ENCODE measurements at regions not wholly inside any gene's neighbourhood (a gene's known extent, or its start where the extent isn't known, plus 50 kb on each side); places are given as distances from the start of the nearest gene placed in this dataset.
"Not testable (repeated sequence)": the region's sequence is repeated elsewhere in the genome, so short reads cannot be mapped to it uniquely, and the experiment has no call there.

- in situ Hi-C loops (cut with HindIII; ENCODE audit: low pct_unique_long_range_greater_than_20kb, low sequenced_read_pairs), result no loop called here
Observed at GRCh38 chr5:98193921-98194760, 579.3 kb upstream of the RGMB start.

GRCh38 chr5:98200726-98201541 lies 572.5 kb upstream of the RGMB start:
- in situ Hi-C loops (cut with HindIII; ENCODE audit: low pct_unique_long_range_greater_than_20kb, low sequenced_read_pairs), result no loop called here

More at GRCh38 chr5:98193921-98194760, 579.3 kb upstream of the RGMB start:
- DNase-seq (ENCODE audit: low read depth, low spot score), result no peak

GRCh38 chr5:98204798-98205197 lies 568.7 kb upstream of the RGMB start:
- in situ Hi-C loops (cut with HindIII; ENCODE audit: low pct_unique_long_range_greater_than_20kb, low sequenced_read_pairs), result no loop called here
- no peak for DNase-seq (ENCODE audit: low read depth, low spot score)

More at GRCh38 chr5:98200726-98201541, 572.5 kb upstream of the RGMB start:
- DNase-seq (ENCODE audit: low read depth, low spot score), result no peak

DNA sequence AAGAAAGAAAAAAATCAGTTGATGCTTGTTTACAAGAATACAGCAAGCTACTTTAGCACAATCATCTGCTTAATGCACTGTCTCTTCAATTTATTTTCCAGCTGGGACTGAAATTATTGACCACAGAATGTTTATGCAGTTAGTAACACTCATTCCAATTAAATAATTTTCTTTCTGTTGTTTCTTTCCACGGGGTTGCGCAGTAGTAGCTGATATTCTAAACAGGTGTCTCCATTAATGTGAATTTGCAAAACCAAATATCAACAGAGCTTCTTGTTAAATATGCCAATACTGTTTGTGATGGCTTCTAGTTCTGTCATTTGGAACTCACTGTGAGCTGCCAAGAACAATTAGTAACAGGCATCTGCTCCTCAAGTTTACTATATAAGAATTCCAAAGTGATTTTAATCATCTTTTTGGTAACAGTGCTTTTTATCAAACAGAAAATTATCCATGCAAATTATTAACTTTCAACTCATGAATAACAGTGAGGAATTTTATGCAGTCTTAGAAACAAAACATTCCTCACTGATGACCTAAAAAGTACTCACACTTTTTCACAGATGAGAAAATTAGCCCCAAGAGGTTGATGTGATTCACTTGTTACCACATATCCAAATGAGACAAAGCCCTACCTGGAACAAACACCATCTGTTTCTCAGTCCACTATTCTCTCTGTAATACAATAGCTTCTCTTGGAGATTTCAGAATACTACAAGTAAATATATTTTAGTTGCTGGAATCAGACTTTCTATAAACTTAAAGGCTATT lies 567.6 kb upstream of the RGMB start:
- no peak for DNase-seq (ENCODE audit: low read depth, low spot score)
- in situ Hi-C loops (cut with HindIII; ENCODE audit: low pct_unique_long_range_greater_than_20kb, low sequenced_read_pairs), result no loop called here

- in situ Hi-C loops (cut with HindIII; ENCODE audit: low pct_unique_long_range_greater_than_20kb, low sequenced_read_pairs), result no loop called here
- no peak for DNase-seq (ENCODE audit: low read depth, low spot score)
Observed at GRCh38 chr5:98206566-98206965, 566.9 kb upstream of the RGMB start.

DNA sequence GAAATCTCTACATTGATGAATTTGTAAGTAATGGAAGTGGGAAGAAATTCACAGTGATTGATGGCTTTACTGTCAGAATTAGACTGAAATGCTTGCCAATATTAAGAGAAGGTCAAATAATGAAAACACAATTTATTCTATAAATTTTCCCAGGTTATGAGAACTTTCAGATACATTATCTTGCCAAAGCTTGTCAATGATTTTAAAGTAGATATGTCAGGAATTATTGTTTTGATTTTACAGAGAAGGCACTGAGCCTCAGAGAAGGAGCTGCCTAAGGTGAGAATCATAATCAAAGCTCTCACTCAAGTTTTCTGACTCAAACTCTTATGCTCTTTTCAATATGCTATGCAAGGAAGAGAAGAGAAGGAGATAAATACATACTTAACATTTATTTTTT lies 564.0 kb upstream of the RGMB start:
- no peak for DNase-seq (ENCODE audit: low read depth, low spot score)
- in situ Hi-C loops (cut with HindIII; ENCODE audit: low pct_unique_long_range_greater_than_20kb, low sequenced_read_pairs), result no loop called here

DNA sequence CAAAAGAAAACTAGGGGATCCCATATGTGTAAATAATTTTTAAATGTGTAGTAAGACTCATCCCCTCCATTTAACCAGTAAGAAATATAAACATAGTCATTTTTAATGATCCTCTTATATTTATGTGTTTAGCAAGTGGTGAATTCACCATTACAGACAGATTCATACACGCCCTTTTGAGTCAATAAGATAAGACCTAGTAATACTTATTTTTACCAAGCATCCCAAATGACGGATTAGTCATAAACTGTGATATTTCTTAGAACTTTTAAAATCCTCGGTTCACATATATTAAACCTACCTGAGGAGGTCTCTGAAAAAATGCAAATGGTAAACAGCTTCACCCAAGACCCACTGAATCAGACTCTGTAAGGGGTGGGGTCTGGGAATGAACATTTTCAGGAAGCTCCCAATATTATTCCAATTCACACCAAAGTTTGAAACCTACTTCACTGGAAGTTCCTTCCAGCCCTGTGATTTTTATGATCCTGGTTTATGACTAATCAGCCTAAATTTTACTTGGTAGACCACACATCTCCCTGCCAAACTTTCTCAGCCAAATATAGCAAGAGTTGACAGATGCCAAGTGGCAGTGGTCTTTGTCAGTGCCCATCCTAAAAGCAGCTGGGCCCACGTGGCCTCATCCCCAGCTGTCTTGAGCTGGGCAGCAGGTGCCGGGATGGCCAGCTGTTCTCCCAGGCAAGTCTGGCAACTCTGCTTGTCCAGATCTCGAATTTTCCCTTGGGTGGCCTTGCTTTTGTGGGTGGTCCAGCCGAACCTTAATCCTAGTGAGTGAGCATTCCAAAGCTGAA lies 559.0 kb upstream of the RGMB start:
- DNase-seq (ENCODE audit: low read depth, low spot score), result no peak
- in situ Hi-C loops (cut with HindIII; ENCODE audit: low pct_unique_long_range_greater_than_20kb, low sequenced_read_pairs), result no loop called here

GRCh38 chr5:98217138-98217537 lies 556.3 kb upstream of the RGMB start:
- DNase-seq (ENCODE audit: low read depth, low spot score), result no peak
- in situ Hi-C loops (cut with HindIII; ENCODE audit: low pct_unique_long_range_greater_than_20kb, low sequenced_read_pairs), result no loop called here

- no peak for DNase-seq (ENCODE audit: low read depth, low spot score)
- in situ Hi-C loops (cut with HindIII; ENCODE audit: low pct_unique_long_range_greater_than_20kb, low sequenced_read_pairs), result no loop called here
Observed at GRCh38 chr5:98218838-98219237, 554.6 kb upstream of the RGMB start.

GRCh38 chr5:98227489-98227888 lies 546.0 kb upstream of the RGMB start:
- DNase-seq (ENCODE audit: low read depth, low spot score), result no peak
- in situ Hi-C loops (cut with HindIII; ENCODE audit: low pct_unique_long_range_greater_than_20kb, low sequenced_read_pairs), result no loop called here

GRCh38 chr5:98231089-98231488 lies 542.4 kb upstream of the RGMB start:
- no peak for DNase-seq (ENCODE audit: low read depth, low spot score)
- in situ Hi-C loops (cut with HindIII; ENCODE audit: low pct_unique_long_range_greater_than_20kb, low sequenced_read_pairs), result no loop called here

GRCh38 chr5:98237794-98238193 lies 535.7 kb upstream of the RGMB start:
- in situ Hi-C loops (cut with HindIII; ENCODE audit: low pct_unique_long_range_greater_than_20kb, low sequenced_read_pairs), result not testable (repeated sequence)

DNA sequence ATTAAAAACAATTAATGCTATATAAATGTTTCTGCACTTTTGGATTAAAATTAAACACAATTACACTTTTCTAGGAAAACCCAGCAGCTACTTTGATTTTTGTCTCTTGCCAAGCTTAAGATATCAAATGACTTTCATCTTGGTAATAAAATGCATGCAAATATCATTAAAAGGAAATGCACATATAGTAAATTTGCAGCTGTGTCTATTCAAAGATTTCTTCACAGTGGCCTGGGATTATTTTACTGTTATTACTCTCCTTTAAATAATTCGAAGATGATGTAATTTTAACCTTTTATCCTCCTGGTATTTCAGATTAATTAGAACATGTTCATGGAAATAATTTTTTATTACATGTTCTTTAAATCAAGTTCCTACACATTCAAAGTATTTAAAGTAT lies 529.5 kb upstream of the RGMB start:
- no peak for DNase-seq (ENCODE audit: low read depth, low spot score)
- in situ Hi-C loops (cut with HindIII; ENCODE audit: low pct_unique_long_range_greater_than_20kb, low sequenced_read_pairs), result no loop called here

More at GRCh38 chr5:98237794-98238193, 535.7 kb upstream of the RGMB start:
- not testable (repeated sequence) for DNase-seq (ENCODE audit: low read depth, low spot score)

- in situ Hi-C loops (cut with HindIII; ENCODE audit: low pct_unique_long_range_greater_than_20kb, low sequenced_read_pairs), result no loop called here
- DNase-seq (ENCODE audit: low read depth, low spot score), result no peak
Observed at GRCh38 chr5:98248949-98249348, 524.5 kb upstream of the RGMB start.

GRCh38 chr5:98258939-98259338 lies 514.5 kb upstream of the RGMB start:
- in situ Hi-C loops (cut with HindIII; ENCODE audit: low pct_unique_long_range_greater_than_20kb, low sequenced_read_pairs), result no loop called here
- no peak for DNase-seq (ENCODE audit: low read depth, low spot score)

DNA sequence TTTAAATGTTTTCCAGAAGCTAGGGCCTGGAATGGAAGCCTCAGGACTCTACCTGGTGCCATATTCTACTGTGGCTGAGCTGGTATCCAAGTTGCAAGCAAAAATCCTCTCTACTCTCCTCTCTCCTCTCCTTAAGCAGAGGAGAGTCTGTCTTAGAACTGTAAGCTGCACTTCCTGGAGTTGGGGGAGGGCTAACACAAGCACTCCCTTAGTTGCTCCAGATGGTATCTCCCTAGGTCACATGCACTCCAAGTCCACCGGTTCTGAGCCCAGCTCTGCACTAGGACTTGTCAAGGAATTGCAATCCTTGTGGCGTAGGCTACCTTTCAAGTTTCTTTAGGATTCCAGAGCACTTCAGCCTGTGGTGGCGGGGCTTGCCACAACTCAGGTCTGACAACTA lies 513.9 kb upstream of the RGMB start:
- in situ Hi-C loops (cut with HindIII; ENCODE audit: low pct_unique_long_range_greater_than_20kb, low sequenced_read_pairs), result no loop called here

GRCh38 chr5:98263084-98263483 lies 510.4 kb upstream of the RGMB start:
- in situ Hi-C loops (cut with HindIII; ENCODE audit: low pct_unique_long_range_greater_than_20kb, low sequenced_read_pairs), result no loop called here

More for the DNA sequence above, 513.9 kb upstream of the RGMB start:
- DNase-seq (ENCODE audit: low read depth, low spot score), result no peak

More at GRCh38 chr5:98263084-98263483, 510.4 kb upstream of the RGMB start:
- DNase-seq (ENCODE audit: low read depth, low spot score), result no peak

Data from SK-MEL-5 (cell line).